HG03175 (cell line): ENCODE measurements at regions not wholly inside any gene's neighbourhood (a gene's known extent, or its start where the extent isn't known, plus 50 kb on each side); places are given as distances from the start of the nearest gene placed in this dataset.

Source experiments
- ATAC-seq: cut with Tn5 transposase; IDR thresholded peaks from one replicate; pipeline ENCODE4 v1.9.1; 2021; ENCODE audit warnings: mild to moderate bottlenecking, moderate library complexity; ENCODE audit not compliant: unreplicated experiment

DNA sequence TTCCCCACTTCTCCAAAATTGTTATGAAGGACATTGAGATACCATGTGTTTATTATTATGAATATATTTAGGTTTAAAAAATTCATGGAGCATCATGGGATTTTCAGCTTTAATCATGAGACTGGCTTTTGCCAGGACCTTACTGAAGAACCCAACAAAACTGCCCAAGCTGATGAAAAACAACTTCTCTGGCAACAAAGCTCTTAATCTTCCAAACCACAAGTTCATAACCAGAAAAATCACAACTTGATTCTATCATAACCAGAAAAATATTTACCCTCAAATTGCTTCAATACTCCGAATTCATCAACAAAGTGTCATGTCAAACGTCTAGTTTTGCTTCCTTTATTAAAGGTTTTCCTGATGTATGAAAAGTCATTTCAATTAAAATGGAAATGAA is 971.8 kb upstream of the ACVR2A start:
- ATAC-seq, result no peak

DNA sequence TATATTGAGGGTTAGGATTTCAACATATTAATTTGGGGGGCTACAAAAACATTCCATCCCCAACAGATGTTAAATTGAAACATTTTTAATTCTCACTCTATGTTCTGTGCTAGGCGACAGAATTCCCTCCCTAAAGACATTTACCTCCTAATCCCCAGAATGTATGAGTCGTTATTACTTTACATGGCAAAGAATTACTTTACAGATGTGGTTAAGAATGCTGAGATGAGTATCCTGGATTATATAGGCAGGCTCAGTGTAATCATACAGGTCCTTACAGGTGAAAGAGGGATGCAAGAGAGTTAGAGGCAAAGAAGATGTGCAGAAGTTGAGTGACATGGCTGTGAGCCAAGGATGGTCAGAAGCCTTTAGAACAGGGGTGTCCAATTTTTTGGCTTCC is 974.1 kb upstream of the ACVR2A start:
- no peak for ATAC-seq

GRCh38 chr2:146869328-146869727 is 975.5 kb upstream of the ACVR2A start:
- no peak for ATAC-seq

DNA sequence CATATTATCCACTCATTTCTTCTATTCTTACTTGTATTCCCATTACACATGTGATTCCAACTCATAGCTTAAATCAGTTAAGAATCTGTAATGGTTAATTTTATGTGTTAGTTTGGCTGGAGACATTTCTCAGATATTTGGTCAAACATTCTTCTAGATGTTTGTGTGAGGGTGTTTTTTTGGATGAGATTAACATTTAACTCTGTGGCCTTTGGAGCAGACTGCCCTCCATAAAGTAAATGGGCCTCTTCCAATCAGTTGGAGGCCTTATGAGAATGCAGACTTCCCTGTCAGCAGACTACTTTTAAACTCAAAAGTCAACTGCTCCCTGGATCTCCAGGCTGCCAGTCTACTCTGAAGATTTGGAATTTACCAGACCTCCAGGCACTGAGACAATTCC is 976.8 kb upstream of the ACVR2A start:
- no peak for ATAC-seq

GRCh38 chr2:146867477-146867986 is 977.3 kb upstream of the ACVR2A start:
- no peak for ATAC-seq

GRCh38 chr2:146853741-146854444 is 990.9 kb upstream of the ACVR2A start:
- ATAC-seq, result no peak

GRCh38 chr2:146852661-146853060 is 992.2 kb upstream of the ACVR2A start:
- ATAC-seq, result no peak

DNA sequence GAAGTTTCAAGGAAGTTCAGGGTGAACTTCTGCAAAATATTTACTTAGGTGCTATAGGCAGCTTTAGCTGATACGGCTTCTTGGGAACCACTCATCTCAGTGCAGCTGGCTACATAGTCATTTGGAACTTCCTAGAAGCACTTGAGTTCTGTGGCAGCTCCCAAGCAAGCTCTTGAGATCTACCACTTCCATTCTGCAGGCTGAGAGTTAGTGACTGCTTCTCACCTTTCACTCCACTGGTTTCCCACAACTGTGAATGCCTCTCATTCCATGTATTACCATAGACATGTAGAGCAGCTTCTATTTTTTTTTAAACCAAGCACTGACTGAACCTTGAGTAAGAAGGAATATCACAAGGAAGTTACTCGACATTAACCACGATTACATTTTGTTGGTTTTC is 994.1 kb upstream of the ACVR2A start:
- ATAC-seq, result no peak

- no peak for ATAC-seq
These were observed 997.0 kb upstream of the ACVR2A start for GRCh38 chr2:146847846-146848245.

DNA sequence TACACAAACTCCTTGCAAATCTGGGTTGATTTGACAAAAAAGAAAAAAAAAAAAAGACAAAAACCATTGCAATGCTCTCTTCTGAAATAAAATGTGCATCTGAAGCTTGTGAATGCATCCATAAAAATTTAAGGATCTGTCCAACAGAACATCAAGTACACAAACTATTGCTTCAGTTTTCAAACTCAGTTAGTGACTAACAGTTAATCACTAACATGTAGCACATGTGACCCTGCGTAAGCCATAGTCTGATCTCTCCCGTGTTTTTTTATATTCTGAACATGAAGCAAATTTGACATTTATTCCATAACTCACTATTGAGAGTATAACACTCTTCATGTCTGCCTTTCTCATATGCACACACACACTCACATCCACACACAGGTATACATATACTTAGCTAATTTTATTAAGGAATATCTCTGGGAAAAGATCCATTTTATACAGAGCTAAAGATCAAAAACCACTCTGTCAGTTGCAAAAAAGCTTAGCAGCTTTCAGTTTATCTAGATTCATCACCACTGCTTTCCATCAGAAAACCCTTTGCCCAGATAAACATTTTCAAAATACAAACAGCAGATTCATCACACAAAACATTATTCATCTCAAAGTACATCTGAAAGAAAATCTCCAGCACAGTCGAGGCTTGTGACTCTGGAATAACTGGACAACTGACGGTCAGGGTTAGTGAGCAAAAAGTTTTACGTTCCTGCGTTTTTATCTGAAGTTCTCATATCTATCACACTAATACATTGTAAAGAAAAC is 1000.4 kb upstream of the ACVR2A start:
- ATAC-seq, result no peak

- no peak for ATAC-seq
These were observed 1007.0 kb upstream of the ACVR2A start for GRCh38 chr2:146837857-146838256.

DNA sequence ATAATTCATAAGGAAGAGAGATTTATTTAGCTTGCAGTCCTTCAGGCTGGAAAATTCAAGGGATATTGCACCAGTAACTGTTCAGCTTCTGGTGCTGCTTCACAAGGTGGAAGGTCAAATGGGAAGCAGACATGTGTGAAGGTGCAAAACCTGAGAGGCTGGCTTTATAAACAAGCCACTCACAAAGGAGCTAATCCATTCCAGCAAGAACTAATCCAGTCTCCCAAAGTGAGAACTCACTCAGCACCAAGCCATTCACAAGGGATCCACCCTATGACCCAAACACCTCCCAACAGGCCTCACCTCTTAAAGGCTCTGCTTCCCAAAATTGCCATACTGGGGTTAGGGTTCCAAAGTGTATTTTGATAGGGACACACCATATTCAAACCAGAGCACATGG is 1018.4 kb upstream of the ACVR2A start:
- ATAC-seq, result no peak

- no peak for ATAC-seq
These were observed 1023.0 kb upstream of the ACVR2A start for GRCh38 chr2:146821836-146822316.

DNA sequence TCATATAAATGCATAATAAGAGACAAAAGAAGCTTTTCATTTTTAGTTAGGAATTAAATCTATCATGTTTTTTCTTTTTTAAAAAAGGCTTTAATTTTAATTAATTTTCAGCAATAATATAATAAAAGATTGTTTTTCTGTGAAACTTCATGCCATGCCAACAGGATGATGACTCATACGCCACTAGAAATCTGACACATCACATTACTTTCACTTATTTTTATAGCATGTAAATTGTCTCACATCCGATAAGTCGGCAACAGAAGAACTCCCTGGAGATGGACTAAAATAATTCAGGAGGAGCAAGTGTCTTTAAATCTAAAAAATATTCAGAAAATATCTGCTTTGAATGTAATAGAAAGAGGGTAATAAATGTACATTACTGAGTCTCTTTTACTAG is 1024.2 kb upstream of the ACVR2A start:
- no peak for ATAC-seq

DNA sequence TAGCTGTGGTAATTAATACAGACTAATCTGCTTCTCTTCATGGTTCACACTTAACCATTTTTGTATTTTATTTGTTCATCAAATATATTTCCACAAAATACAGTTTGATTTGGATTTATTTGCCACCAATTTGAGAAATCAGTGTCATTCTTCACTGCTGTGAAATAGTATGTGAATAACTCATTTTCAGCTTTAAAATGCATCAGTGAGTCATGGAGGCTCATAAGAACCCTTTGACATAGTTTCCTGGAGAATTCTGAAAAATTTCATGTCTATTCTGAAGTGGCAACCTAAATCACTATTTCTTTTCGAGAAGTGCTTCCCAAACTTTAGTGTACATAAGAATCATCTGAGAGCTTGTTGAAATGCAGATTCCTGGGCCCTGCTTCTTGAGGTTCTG is 1026.7 kb upstream of the ACVR2A start:
- ATAC-seq, result no peak

DNA sequence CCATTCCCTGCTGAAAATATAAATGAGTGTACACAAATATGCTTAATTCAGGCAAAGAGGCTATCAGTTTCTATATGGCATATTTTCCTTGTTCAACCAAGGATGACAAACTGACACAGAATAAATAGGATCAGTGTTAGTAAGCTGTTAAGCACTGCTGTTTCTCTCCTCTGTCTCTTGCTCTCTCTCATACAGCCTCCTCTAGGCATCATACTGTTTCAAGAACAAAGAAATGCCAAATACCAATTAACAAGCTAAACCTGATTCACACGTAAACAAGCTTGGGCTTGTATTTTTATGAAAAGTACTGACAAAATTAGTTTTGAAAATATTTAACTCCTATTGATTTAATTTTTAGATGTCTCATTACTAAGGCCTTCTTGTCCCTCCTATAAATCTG is 1027.2 kb upstream of the ACVR2A start:
- ATAC-seq, result no peak

- no peak for ATAC-seq
These were observed 1029.9 kb upstream of the ACVR2A start for GRCh38 chr2:146814971-146815370.

DNA sequence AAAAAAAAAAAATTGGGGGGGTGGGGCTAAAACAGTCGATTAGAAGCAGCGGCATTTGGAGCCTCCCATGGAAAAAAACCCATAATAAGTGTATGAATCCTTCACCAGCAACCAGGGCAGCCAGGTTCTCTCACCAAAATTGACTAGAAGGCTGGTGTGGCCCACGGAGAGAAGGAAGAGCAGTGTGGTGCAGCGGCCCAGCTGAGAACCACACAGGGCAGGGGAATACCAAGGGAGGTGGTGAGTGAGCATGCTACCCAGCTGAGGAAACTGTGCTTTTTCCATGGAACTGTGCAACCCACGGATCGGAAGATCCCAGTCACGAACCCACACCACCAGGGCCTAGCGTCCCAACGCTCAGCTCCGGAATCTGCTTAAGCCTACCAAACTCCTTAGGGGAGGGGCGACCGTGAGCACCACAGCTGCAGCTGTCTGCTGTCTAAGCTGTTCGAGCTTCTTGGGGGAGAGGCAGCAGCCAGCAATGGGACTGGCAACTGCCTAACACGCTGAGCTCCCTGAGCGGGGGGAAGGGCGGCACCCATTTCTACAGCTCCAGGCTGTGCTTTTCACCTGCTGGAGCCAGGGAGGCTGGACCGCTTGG is 1037.2 kb upstream of the ACVR2A start:
- ATAC-seq, result no peak

DNA sequence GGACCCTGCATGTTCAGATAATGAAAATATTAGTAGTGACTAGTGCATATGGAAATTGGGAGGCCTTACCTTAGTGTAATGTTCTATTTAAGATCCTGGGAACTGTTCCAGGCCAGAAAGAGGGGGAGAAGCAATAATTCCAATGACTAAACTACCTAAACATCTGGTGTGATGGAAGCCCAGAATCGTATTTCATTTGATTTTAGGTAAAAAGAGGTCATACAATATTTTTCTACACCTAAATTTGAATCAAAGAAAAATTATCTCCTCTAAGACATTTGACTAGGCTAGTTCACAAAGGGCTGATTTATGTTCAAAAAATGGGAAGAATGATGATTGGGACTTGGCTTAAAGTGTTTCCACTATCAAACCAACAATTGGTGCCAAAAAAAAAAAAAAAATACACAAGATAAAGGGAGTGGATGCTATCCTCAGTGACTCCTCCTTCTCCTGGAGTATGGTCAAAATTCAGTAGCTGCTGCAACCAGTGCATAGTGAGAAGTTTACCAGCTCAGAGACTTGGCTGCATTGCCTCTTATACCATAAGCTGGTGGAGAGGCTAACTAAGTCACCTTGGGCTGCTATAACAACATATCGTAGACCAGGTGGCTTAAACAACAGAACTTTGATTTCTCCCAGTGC is 1038.3 kb upstream of the ACVR2A start:
- no peak for ATAC-seq

GRCh38 chr2:146804288-146804687 is 1040.5 kb upstream of the ACVR2A start:
- ATAC-seq, result no peak

- no peak for ATAC-seq
These were observed 1042.9 kb upstream of the ACVR2A start for GRCh38 chr2:146801886-146802285.
